SU-DHL-6 (cell line): ENCODE measurements at regions not wholly inside any gene's neighbourhood (a gene's known extent, or its start where the extent isn't known, plus 50 kb on each side); places are given as distances from the start of the nearest gene placed in this dataset.

Experiments used
- H2AFZ ChIP-seq: fragments of 200-600 bp; sonication (generic); 2 replicates; pipeline ENCODE4 v1.6.1; 2014; ENCODE audit warnings: low read depth, mild to moderate bottlenecking, moderate library complexity, mixed read lengths, antibody characterized with exemption, low read length; ENCODE audit not compliant: severe bottlenecking
- H3F3A ChIP-seq: fragments of 200-600 bp; shearing (Covaris generic); 2 replicates; pipeline ENCODE4 v1.6.0; 2016; ENCODE audit warnings: antibody characterized with exemption, mild to moderate bottlenecking; ENCODE audit not compliant: insufficient read depth
- H3K27ac ChIP-seq: fragments of 200-600 bp; sonication (generic); 2 replicates; pipeline ENCODE4 v1.5.1; 2016; ENCODE audit warnings: low read depth, mild to moderate bottlenecking, low read length, moderate library complexity, mixed read lengths
- H3K27me3 ChIP-seq: fragments of 200-600 bp; sonication (generic), shearing (Covaris generic); 2 replicates; pipeline ENCODE4 v1.6.0; 2014; ENCODE audit warnings: mild to moderate bottlenecking, low read length
- H3K36me3 ChIP-seq: fragments of 200-600 bp; sonication (generic); 2 replicates; pipeline ENCODE4 v1.6.1; 2014; ENCODE audit warnings: mild to moderate bottlenecking, low read length, mixed read lengths
- H3K4me2 ChIP-seq: fragments of 300-600, 200-600 bp; shearing (Covaris generic), sonication (generic); 2 replicates; pipeline ENCODE4 v1.6.0; 2014; ENCODE audit warnings: low read length, low read depth, mild to moderate bottlenecking; ENCODE audit not compliant: poor library complexity, severe bottlenecking
- H3K4me3 ChIP-seq: fragments of 200-600 bp; sonication (generic); 2 replicates; pipeline ENCODE4 v1.5.1; 2014; ENCODE audit warnings: antibody characterized with exemption, low read length, mild to moderate bottlenecking, mixed read lengths; ENCODE audit not compliant: insufficient read depth, poor library complexity, severe bottlenecking
- H3K79me2 ChIP-seq: fragments of 200-600 bp; sonication (generic); 2 replicates; pipeline ENCODE4 v1.6.1; 2014; ENCODE audit warnings: mild to moderate bottlenecking, low read length, moderate library complexity; ENCODE audit not compliant: insufficient read depth
- H3K9ac ChIP-seq: fragments of 200-600 bp; sonication (generic); 2 replicates; pipeline ENCODE4 v1.7.0; 2014; ENCODE audit warnings: mild to moderate bottlenecking, low read length
- H3K9me2 ChIP-seq: fragments of 200-600 bp; sonication (generic); replicated peaks from 2 replicates; pipeline ENCODE4 v1.6.1; 2014; ENCODE audit warnings: low read length; ENCODE audit not compliant: insufficient read depth
- H3K9me3 ChIP-seq: fragments of 200-600 bp; sonication (generic); 2 replicates; pipeline ENCODE4 v1.6.1; 2014; ENCODE audit warnings: low read length, mixed read lengths; ENCODE audit not compliant: insufficient read depth
- H4K20me1 ChIP-seq: fragments of 200-600 bp; sonication (generic); 2 replicates; pipeline ENCODE4 v1.6.1; 2014; ENCODE audit warnings: low read depth, mild to moderate bottlenecking, antibody characterized with exemption, low read length, moderate library complexity, mixed read lengths
- EZH2phosphoT487 ChIP-seq: fragments of 200-600 bp; sonication (generic), shearing (Covaris generic); conservative IDR thresholded peaks from 2 replicates; pipeline ENCODE4 v1.6.1; 2018; ENCODE audit warnings: mild to moderate bottlenecking, antibody characterized with exemption, low read length, moderate library complexity, mixed read lengths
- TF ChIP-seq, protein P1 (sequence below): fragments of 200-600 bp; sonication (generic); IDR thresholded peaks from one replicate; pipeline ENCODE4 v1.5.1; 2017; ENCODE audit warnings: antibody characterized with exemption, mild to moderate bottlenecking, low read length, moderate library complexity; ENCODE audit not compliant: insufficient read depth, poor library complexity, severe bottlenecking

DNA sequence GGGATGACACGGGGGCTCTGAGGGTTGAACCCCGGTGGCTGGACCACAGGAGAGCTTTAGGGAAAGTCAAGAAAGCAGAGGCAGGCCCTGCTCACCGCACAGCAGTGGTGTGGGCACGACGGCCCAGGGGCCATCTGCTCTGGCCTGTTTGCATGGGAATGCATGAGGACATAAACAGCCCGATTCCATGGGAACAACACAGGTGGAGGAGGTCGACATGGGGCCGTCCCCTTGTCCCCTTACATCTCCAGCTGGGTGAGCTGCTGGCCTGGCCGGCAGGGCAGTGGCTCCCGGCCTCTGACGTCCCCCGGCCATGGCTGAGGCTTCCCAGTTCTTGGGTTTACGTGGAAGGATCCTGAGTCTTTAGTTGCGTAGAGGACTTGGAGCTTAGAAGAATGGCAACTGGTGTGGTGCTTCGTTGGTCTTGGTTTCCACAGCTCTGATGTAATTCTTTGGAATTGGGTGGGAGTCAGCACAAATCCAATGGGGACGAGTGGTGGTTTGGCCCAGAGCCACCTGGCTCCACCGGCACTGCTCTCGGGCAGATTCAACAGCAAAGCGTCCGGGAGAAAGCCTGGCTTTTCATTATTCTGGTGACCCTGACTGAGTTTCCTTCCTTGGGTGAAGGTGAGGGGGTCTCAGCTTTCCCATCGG, 98.3 kb upstream of the HDAC4 start:
- H3K79me2 ChIP-seq = no peaks in the 10 kb centered on the region
- H3K36me3 ChIP-seq = no peaks in the 10 kb centered on the region
- no peak for TF ChIP-seq EZH2phosphoT487
- TF ChIP-seq, protein P1, sequence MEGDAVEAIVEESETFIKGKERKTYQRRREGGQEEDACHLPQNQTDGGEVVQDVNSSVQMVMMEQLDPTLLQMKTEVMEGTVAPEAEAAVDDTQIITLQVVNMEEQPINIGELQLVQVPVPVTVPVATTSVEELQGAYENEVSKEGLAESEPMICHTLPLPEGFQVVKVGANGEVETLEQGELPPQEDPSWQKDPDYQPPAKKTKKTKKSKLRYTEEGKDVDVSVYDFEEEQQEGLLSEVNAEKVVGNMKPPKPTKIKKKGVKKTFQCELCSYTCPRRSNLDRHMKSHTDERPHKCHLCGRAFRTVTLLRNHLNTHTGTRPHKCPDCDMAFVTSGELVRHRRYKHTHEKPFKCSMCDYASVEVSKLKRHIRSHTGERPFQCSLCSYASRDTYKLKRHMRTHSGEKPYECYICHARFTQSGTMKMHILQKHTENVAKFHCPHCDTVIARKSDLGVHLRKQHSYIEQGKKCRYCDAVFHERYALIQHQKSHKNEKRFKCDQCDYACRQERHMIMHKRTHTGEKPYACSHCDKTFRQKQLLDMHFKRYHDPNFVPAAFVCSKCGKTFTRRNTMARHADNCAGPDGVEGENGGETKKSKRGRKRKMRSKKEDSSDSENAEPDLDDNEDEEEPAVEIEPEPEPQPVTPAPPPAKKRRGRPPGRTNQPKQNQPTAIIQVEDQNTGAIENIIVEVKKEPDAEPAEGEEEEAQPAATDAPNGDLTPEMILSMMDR = no peak
- H3K9me3 ChIP-seq = no peaks in the 10 kb centered on the region
- no peak overlapping the region for H2AFZ ChIP-seq
- no peaks in the 10 kb centered on the region for H3K27me3 ChIP-seq
- H3K4me2 ChIP-seq = no peak overlapping the region
- no peaks in the 10 kb centered on the region for H3F3A ChIP-seq
- no peaks in the 10 kb centered on the region for H4K20me1 ChIP-seq
- H3K9me2 ChIP-seq = no peaks in the 10 kb centered on the region
- no peak overlapping the region for H3K4me3 ChIP-seq
- H3K9ac ChIP-seq = no peak overlapping the region
- no peak overlapping the region for H3K27ac ChIP-seq

DNA sequence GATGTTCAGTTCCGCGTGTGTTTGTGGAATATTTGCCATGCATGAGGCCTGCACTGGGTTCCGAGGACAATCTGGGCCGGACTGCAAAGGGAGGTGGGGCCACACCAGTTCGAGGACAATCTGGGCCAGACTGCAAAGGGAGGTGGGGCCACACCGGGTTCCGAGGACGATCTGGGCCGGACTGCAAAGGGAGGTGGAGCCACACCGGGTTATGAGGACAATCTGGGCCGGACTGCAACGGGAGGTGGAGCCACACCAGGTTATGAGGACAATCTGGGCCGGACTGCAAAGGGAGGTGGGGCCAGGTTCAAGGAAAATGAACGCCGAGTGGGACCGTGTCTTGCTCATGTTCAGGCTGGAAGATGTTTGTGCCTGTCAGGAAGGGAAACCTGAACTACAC, 97.8 kb upstream of the HDAC4 start:
- no peak overlapping the region for H2AFZ ChIP-seq
- H3K9me2 ChIP-seq = no peaks in the 10 kb centered on the region
- H3K79me2 ChIP-seq = no peaks in the 10 kb centered on the region
- no peaks in the 10 kb centered on the region for H4K20me1 ChIP-seq
- no peak overlapping the region for H3K4me3 ChIP-seq
- H3K9ac ChIP-seq = no peak overlapping the region
- no peak overlapping the region for H3K4me2 ChIP-seq
- no peaks in the 10 kb centered on the region for H3K27me3 ChIP-seq
- H3K36me3 ChIP-seq = no peaks in the 10 kb centered on the region
- no peak overlapping the region for H3K27ac ChIP-seq
- H3F3A ChIP-seq = no peaks in the 10 kb centered on the region
- TF ChIP-seq, protein P1 = no peak
- TF ChIP-seq EZH2phosphoT487 = no peak
- H3K9me3 ChIP-seq = no peaks in the 10 kb centered on the region

DNA sequence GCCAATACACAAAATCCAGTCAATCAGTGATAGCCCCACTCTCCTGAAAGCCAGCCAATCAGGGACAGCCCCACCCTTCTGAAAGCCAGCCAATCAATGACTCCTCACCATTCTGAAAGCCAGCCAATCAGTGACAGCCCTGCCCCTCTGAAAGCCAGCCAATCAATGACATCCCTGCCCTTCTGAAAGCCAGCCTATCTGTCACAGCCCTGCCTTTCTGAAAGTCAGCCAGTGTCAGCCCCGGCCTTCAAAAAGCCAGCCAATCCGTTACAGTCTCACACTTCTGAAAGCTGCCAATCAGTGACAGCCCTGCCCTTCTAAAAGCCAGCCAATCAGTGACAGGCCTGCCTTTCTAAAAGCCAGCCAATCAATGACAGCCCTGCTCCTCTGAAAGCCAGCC, 95.9 kb upstream of the HDAC4 start:
- H3K27me3 ChIP-seq = no peaks in the 10 kb centered on the region

More for the DNA sequence above, 95.9 kb upstream of the HDAC4 start:
- Histone ChIP-seq H4K20me1 (no peaks in the 10 kb centered on the region), H3K27ac (no peak overlapping the region), H3K4me2 (no peak overlapping the region), H3K36me3 (no peaks in the 10 kb centered on the region), H2AFZ (no peak overlapping the region), H3K79me2 (no peaks in the 10 kb centered on the region), H3F3A (no peaks in the 10 kb centered on the region), H3K9me2 (no peaks in the 10 kb centered on the region), H3K9me3 (no peaks in the 10 kb centered on the region), H3K4me3 (no peak overlapping the region), H3K9ac (no peak overlapping the region)
- TF ChIP-seq, protein P1 = no peak
- no peak for TF ChIP-seq EZH2phosphoT487
